ENCODE measurements at regions not wholly inside any gene's neighbourhood (a gene's known extent, or its start where the extent isn't known, plus 50 kb on each side); places are given as distances from the start of the nearest gene placed in this dataset.

- Mint-ChIP-seq H3K4me3 (no peak overlapping the region), H3K4me1 (ENCODE audit: low read depth) (no peaks in the 10 kb centered on the region), H3K9me3 (peaks cover 2% of the 10 kb centered on the region), H3K36me3 (ENCODE audit: low read depth) (no peaks in the 10 kb centered on the region), H3K27me3 (no peaks in the 10 kb centered on the region), H3K27ac (no peak overlapping the region)
- ATAC-seq = no peak
- intact Hi-C loops (cut with micrococcal nuclease) = no loop called here
- CTCF ChIA-PET = no interaction called here
- no peak for TF ChIP-seq CTCF (IDR thresholded peaks at IDR 0.05)
- POLR2A ChIA-PET = no interaction called here
- DNase-seq = no peak
These were observed 721.1 kb upstream of the RBFOX1 start for GRCh38 chr16:6611535-6611934.

GRCh38 chr16:6605490-6605889, 727.2 kb upstream of the RBFOX1 start:
- Mint-ChIP-seq H3K4me3 (no peak overlapping the region), H3K27ac (no peak overlapping the region), H3K4me1 (ENCODE audit: low read depth) (no peaks in the 10 kb centered on the region), H3K36me3 (ENCODE audit: low read depth) (no peaks in the 10 kb centered on the region), H3K27me3 (no peaks in the 10 kb centered on the region), H3K9me3 (peaks cover 2% of the 10 kb centered on the region)
- POLR2A ChIA-PET = no interaction called here
- CTCF ChIA-PET = no interaction called here
- DNase-seq (no peak), ATAC-seq (no peak)
- intact Hi-C loops (cut with micrococcal nuclease) = no loop called here
- TF ChIP-seq CTCF (IDR thresholded peaks at IDR 0.05) = no peak

GRCh38 chr16:6603780-6604325, 728.8 kb upstream of the RBFOX1 start:
- H3K4me1 Mint-ChIP-seq (ENCODE audit: low read depth) = no peaks in the 10 kb centered on the region
- H3K27ac Mint-ChIP-seq = no peak overlapping the region
- no peak overlapping the region for H3K4me3 Mint-ChIP-seq
- peaks cover under 1% of the 10 kb centered on the region for H3K9me3 Mint-ChIP-seq
- no peaks in the 10 kb centered on the region for H3K27me3 Mint-ChIP-seq
- POLR2A ChIA-PET = no interaction called here
- intact Hi-C loops (cut with micrococcal nuclease) = no loop called here
- no peak for TF ChIP-seq CTCF (IDR thresholded peaks at IDR 0.05)
- no peaks in the 10 kb centered on the region for H3K36me3 Mint-ChIP-seq (ENCODE audit: low read depth)
- DNase-seq = no peak
- no peak for ATAC-seq
- CTCF ChIA-PET = no interaction called here

- H3K27ac Mint-ChIP-seq = no peak overlapping the region
- no peaks in the 10 kb centered on the region for H3K36me3 Mint-ChIP-seq (ENCODE audit: low read depth)
- no peak overlapping the region for H3K4me3 Mint-ChIP-seq
- DNase-seq (no peak), ATAC-seq (no peak)
- ChIA-PET CTCF (no interaction called here), POLR2A (no interaction called here)
- TF ChIP-seq CTCF (IDR thresholded peaks at IDR 0.05) = no peak
- intact Hi-C loops (cut with micrococcal nuclease) = no loop called here
- no peaks in the 10 kb centered on the region for H3K9me3 Mint-ChIP-seq
- no peaks in the 10 kb centered on the region for H3K27me3 Mint-ChIP-seq
- H3K4me1 Mint-ChIP-seq (ENCODE audit: low read depth) = no peaks in the 10 kb centered on the region
These were observed 730.2 kb upstream of the RBFOX1 start for GRCh38 chr16:6602405-6602804.

GRCh38 chr16:6600167-6600566, 732.5 kb upstream of the RBFOX1 start:
- ChIA-PET CTCF (no interaction called here), POLR2A (no interaction called here)
- ATAC-seq (no peak), DNase-seq (no peak)
- Mint-ChIP-seq H3K4me1 (ENCODE audit: low read depth) (no peaks in the 10 kb centered on the region), H3K36me3 (ENCODE audit: low read depth) (no peaks in the 10 kb centered on the region), H3K27ac (no peak overlapping the region), H3K27me3 (no peaks in the 10 kb centered on the region), H3K9me3 (no peaks in the 10 kb centered on the region), H3K4me3 (no peak overlapping the region)
- intact Hi-C loops (cut with micrococcal nuclease) = no loop called here
- TF ChIP-seq CTCF (IDR thresholded peaks at IDR 0.05) = no peak

Measured in activated CD8-positive, alpha-beta T cell treated with anti-CD3 and anti-CD28 coated beads for 36 hours (primary cell).